ENCODE measurements at regions not wholly inside any gene's neighbourhood (a gene's known extent, or its start where the extent isn't known, plus 50 kb on each side); places are given as distances from the start of the nearest gene placed in this dataset.

DNA sequence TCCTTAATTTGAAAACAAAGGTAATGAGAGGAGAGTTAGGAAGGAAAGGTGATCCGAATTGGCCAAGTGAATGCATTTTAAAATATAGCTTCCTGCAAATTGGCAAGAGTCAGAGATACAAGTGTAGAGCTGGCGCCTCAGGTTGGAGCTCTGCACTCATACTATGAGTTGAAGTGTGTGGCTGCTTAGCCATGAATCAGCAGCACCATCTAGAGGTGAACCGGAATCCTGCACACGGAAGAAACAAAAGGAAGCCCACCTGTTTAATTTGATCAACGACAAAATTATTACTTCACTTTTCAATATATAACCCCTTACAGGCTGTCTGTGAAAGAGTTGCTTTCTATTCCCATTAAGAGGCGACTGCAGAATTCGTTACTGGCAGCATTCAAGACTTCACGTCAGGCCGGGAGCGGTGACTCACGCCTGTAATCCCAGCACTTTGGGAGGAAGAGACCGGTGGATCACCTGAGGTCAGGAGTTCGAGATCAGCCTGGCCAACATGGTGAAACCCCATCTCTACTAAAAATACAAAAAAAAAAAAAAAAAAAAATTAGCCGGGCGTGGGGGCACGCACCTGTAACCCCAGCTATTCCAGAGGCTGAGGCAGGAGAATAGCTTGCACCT lies 1253.7 kb upstream of the CDH8 start:
- no peak for DNase-seq (ENCODE audit: low read depth in 2 of 2)

DNA sequence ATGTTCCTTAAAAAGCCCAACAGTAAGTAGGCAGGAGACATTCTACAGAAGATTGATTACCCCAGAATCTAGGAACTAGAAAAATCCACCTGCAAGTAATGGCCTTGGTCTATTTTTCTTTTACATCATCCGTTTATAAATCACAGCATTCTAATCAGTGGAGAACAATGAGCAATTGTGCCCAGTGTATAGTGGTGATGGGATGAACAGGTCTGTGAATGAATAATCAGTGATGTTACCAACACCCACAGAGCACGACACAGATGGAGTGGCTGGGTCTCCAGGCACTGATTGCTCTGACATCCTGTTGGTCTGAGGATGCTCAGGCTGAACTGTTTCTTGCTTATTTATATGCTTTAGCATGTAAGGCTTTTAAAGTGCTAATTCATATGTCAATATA lies 1251.2 kb upstream of the CDH8 start:
- DNase-seq (ENCODE audit: low read depth in 2 of 2) = no peak

DNA sequence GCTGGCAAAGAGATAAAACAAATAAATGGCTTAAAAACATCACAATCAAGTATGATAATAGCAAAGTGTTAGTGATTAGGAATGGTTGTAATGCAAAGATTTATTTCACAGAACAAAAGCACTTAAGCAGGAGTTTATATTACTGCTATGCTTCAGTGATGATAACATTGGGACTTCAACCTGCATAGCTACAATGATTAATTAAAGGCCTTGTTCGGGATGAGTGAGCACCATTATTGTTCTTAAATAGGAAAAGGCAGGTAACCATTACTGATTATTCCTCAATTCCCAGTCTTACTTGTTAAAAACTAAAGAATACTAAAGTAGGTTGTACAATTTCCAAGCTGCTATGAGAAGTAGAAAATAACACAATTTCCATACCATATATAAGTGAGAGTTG lies 1247.5 kb upstream of the CDH8 start:
- DNase-seq (ENCODE audit: low read depth in 2 of 2) = no peak

DNA sequence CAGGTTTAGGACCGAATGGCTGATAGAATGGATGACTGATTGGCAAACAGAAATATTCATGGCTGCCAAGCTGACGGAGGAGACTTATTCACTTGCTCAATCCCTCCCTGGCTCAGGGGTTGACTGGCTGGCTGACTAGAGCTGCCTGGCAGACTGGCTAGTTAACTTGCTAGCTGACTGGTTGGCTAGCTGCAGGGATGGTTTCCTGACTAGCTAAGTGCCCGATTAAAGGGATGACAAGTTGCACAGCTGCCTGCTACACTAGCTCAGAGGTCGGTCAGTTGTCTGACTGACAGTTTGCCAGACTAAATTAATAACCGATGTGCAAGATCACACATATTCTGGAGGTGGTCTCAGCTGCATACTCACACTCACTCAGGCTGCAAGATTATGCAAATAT lies 1208.4 kb upstream of the CDH8 start:
- no peak for DNase-seq (ENCODE audit: low read depth in 2 of 2)

DNA sequence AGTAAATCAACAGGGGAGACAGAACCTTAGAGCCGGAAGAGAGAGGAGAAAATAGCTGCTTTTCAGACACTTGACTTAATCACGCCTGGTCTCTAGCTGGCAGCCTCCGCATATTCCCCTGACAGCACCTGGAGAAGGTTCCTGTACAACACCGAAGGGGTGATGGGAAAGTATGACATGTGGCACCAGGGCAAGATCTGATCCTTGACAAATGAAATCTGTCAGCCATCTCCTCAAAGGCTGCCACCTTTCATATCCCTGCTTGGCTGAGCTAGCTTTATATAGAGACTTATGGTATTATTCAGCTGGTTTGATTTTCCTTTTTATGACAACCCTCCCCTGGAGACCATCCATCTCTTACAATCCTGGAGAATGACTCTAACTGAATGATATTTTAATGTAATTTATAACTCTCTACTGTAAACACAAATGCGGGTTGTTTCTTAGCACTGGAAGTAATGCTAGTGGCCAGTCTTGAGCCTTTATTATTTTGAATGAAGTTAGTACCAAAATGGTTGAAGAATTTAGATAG lies 1205.3 kb upstream of the CDH8 start:
- DNase-seq (ENCODE audit: low read depth in 2 of 2) = no peak

DNA sequence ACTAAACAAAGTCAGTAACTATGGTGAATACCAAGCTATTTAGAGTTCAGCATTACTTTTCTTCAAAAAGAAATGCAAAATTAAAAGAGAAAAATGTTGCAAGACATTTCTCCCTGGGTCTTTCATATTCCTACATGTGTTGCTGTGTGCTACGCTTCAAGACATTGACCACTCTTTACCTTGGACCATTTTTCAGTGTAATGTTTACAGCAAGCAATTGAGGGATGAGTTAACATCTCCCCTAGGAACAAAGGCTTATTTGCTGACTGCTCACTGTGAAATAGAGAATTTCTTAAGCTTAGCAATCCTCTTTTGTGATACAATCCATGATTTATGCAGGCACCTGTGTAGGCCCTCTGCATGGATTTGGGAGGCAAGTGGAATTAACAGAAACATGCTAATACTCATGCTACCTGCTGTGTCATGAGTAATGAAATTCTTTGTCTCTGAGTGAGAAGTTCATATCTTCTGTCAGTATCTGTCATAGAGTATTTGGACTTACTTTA lies 1202.9 kb upstream of the CDH8 start:
- no peak for DNase-seq (ENCODE audit: low read depth in 2 of 2)

DNA sequence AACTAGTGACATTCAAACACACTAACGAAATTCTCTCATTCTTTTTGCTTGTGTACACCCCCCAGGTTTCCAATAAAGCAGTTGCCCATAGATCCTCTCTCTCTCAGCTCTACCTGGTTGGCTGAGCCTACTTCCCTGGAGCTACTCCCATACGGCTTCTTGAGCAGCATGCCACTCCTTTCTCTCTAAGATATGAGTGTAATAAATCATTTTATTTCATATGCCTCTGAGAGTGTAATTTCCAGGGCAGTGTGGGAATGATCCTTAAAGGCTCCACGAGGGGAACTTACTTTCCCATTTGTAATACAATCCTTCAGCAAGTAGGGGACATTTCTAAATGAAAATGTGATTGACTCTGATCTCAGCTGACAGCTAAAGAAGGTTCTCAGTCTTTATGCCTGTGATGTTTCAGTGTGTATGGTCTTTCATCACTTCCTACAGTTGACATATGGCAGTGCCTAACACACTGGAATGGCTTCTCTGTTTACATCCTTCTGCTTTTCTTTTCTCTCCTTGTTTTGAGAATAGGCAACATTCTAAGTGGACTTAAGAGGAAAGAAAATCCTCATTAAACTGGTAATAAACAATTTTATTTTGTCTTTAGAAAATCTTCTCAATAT lies 1194.3 kb upstream of the CDH8 start:
- DNase-seq (ENCODE audit: low read depth in 2 of 2) = no peak

DNA sequence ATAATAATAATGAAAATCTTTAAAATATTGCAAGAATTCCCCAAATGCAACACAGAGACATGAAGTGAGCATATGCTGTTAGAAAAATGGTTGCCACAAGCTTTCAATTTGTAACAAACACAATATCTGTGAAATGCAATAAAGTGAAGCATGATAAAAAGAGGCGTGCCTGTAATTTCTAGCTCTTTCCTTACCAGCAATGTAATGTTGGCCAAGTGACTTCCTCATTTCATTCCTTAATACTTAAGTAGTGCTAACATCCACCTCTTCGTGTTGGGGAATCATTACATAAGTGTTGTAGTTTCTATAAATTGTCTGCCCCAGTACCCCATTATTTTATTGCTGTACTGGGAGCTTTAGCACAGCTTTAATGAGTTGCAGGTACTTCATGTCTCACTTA lies 1192.0 kb upstream of the CDH8 start:
- DNase-seq (ENCODE audit: low read depth in 2 of 2) = no peak

DNA sequence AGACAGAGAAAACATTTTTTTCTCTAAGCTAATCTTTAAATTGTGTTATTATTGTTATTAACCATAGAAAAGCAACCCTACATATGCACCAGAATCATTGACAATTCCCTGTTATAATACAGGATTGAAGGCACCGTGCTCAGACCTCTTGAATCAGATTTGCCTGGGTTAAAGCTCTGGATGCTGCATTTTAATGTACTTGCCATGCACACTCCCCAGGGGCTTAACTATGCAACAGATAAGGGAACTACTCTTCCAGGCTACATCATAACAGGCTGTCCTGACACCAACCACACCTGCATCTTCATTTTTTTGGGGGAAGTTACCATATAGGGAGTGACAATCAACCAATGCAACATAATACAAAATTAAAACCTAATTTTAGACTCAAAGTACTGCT lies 1187.6 kb upstream of the CDH8 start:
- DNase-seq (ENCODE audit: low read depth in 2 of 2) = no peak

DNA sequence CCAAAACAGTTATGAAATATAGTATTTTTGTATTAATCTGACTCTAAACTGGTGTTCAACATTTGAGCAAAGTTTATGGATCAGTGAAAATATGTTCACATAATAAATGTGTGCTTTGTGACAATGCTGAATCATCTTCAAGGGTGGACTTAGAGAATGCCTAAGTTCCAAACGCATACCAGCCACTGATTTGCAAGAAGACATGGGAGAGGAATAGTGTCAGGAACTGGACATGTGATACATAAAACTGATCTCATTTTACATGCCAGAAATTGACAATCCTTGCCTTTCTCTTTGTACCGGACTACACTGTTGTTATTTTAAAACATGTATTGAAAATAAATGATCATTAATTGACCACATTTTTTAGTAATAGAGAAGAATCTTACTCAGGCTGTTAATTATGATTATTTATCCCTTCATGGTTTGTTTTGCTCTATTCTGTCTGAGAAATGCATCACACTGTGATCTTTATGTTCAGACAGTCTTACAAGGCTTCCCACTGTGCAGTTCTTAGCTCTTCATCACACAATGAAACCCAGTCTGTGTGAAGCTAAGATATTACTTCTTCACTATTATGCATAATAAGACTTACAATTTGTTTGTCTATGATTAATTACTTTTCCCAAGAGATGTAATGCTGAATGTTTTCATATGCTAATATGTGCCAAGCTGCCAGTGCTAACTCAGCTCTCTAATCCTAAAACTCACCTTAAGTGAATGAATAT lies 1180.6 kb upstream of the CDH8 start:
- DNase-seq (ENCODE audit: low read depth in 2 of 2) = no peak

DNA sequence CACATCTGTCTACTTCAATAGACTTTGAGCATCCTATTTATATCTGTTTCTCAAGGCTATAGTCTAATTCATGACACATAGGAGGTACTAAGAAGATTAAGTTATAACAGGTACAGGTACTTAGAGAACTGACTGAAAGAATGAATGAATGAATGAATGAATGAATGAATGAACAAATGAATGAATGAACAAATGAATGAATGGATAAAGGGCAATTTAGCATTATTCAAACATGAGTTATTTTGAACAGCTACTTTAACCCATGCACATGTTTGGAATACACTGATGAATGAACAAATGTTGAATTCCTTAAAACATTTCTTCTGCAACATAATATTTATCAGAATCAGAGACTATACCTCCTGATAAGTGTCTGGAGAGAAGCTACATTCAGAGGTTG lies 1165.6 kb upstream of the CDH8 start:
- no peak for DNase-seq (ENCODE audit: low read depth in 2 of 2)

DNA sequence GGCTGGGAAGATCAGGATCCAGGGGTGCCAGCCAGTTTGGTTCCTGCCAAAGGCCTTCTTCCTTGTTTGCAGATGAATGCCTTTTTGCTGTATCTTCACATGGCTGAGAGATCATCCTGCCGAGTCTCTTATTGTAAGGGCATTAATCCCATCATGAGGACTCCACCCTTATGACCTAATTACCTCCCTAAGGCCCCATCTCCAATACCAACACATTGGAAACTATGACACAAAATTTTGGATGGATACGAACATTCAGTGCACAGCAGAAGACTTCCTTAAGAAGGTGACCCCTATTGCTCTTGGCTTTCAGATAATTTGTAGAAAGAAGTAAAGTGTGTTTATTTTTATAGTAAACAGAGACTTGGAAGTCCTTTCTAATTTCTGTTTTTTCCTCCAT lies 1164.7 kb upstream of the CDH8 start:
- no peak for DNase-seq (ENCODE audit: low read depth in 2 of 2)

DNA sequence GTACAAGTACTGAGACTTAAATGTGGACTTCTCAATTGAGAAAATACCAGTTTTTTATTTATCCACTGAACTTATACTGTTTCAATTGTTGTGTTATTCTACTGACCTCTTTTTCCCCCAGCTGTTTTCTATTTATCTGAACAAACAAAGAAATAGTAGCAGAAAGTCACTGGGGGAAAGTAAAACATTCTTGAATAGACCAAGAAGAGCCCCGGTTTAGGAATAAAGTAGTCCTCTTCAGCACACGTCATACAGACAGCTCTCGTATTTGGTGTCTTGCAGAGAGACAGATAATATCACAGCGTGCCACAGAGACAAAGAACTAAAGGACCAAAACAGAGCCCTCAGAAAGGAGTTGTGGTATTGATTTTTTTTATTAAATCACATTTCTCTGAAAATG lies 1159.1 kb upstream of the CDH8 start:
- DNase-seq (ENCODE audit: low read depth in 2 of 2) = no peak

DNA sequence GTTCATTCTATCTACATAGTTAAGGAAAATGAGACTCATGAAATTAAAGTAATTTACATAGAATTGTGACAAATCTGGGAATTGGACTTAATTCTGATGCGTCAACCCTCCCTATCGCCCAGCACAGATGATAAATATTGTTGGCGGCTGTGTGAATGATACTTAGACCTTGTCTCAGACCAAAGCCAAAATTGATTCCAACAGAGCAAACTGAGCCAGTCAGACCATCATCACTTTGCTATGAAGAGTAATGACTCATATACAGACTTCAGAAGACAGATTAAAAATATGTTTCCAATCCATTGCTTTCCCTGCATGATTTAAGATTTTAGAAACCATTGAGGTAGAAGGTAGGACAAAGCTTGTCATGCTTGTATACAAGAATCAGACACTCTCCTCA lies 1156.7 kb upstream of the CDH8 start:
- DNase-seq (ENCODE audit: low read depth in 2 of 2) = no peak

DNA sequence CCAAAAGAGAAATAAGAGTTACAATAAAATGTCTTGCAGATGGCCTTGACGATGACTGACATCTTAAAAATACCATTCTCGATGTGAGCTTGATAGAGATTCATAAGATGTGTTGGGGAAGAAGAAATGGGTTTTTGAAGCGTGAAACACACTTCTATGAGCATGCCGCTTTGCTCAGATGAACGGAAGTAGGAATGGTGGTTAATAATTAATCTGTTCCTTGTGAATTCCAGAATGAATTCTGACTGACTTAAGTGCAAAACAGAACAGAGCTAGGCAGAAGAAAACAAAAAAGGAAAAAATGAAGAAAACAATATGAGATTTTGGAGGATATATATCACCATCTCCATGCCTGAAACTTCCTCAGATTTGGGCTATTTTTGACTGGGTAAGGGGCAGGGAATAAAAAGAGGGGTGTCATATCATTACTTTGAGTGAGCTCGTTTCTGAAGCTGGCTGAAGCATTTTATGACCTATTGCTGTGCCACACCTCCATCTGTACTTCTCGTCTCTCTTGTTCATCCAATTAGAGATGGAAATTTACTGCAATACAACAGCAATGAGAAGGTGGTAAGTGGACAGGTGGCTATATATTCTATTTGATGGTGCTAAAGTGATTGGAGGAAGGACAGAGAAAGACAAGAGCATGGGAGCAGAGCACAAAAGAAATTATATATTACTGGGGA lies 1152.0 kb upstream of the CDH8 start:
- DNase-seq (ENCODE audit: low read depth in 2 of 2) = no peak

DNA sequence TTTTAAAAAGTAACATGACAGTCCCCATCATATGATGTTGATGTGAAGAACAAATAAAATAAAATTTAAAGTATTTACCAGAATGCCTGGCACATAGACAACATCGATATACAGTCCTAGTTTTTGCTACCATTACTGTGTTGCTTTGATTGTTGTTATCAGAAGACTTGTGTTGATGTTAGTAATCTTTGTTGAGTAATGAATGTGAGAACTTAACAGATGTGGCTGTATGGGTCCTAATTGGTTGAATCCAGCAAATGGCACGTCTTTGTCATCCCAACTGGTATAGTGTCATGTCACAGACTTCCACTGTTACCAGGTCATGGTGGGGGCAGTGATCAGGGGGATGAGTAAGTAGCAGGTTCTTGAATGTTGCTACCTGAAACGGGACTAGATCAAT lies 1151.4 kb upstream of the CDH8 start:
- no peak for DNase-seq (ENCODE audit: low read depth in 2 of 2)

DNA sequence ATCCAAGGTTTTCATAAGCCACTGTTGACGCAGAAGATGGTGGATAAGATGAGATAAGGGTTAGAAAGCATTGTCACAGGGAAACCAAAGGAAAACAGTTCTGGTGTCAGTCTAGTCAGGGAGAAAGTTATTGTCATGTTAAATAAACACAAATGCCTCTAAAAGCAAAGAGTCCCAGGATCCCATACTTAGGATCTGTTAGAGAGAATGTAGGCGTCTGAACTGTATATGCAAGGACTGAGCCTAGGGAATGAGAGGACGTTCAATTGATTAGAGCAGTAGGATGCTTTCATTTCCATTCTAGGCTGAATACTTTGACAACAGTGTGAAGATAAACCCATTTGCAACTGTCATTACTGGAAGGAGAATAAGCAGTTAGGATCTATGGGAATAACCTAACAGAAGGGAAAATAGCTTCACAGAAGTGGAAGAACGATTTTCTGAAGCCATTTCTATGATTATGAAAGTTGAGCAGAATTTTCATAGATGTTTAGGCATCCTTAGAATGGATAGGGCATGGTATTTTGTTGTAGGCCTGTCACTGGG lies 1149.1 kb upstream of the CDH8 start:
- DNase-seq (ENCODE audit: low read depth in 2 of 2) = no peak

DNA sequence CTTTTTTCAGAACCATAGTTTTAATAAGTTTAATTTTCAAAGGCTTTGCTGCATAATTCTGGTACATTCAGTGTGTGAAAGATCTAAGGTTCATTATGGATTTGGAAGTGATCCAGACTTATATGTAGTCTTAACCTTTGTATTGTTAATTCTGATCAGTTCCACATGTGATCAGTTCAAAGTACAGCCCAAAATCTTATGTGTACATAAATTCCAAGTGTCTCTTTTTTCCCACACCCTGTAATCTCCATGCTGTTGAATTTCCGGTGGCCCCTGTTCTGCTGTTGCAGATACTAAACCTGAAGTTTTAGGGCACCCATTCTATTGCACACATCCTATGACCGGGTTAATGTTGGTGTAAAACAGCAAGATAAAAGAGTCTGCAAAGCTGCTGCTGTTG lies 1147.5 kb upstream of the CDH8 start:
- DNase-seq (ENCODE audit: low read depth in 2 of 2) = no peak

DNA sequence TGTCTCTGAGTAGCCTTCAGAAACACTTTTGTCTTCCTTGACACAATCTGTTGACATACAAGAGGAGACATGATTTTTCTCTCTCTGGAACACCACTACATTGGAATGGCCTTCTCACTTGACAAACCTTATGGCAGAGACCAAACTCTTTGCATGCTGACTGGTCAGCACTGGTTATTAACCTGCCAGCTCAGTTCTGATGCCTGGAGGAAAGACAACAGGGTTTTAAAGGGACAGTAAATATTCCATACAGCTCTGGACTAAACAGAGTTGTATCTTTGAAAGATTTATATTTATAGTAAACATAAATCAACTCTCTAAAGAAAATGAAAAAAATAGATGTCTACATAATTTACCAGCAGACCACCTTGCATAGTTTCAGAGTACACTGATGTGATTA lies 1139.1 kb upstream of the CDH8 start:
- no peak for DNase-seq (ENCODE audit: low read depth in 2 of 2)

DNA sequence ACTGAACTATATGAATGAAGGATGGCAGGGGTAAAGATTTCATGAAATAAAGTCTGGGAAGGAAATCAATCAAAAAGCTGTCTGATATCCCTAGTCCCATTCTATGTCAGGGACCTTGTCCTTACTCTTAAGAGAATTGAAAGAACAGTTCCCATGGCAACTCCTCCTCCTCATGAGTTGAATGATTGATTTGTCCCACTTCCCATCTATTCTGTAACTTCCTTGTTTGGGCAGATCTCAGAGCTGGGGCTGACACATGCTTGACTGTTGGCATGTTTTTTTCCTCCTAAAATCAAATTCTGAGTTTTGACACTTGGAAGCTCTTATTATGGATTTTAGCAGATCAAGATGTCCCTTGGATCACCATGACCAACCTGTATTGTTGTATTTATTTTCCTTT lies 1138.6 kb upstream of the CDH8 start:
- DNase-seq (ENCODE audit: low read depth in 2 of 2) = no peak

DNA sequence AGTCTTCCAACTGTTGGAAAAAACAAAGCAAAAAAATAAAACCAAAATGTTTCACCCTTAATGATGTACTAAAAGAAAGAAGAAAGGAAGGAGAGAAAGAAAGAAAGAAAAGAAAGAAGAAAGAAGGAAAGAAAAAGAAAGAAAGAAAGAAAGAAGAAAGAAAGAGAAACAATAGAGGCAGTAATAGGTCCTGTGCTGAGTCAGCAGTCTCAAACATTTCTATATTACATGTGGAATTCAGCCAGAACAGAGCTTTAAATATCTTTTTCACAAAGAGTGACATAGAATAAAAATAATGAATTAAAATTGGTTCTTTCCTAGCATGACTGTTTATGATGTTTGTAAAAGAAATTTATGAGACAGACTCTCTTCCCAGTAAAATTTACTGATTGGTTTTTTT lies 1135.3 kb upstream of the CDH8 start:
- DNase-seq (ENCODE audit: low read depth in 2 of 2) = no peak

DNA sequence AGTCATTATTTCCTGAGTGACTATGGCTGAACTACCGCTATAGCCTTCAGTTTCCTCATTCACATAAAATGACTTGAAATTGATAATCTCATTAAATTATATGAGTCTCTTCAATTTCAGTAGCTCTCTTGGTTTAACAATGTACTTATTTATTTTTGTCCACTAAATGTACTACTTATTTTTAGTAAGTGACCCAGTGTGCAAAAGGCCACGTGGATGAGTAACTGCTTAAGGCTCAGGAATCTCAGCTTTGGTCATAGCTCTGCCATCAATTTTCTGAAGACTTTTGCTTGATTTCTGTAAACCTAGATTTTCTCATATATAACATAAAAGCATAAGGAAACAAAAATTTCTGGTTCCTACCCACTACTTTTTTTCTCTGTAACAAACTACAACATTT lies 1132.9 kb upstream of the CDH8 start:
- no peak for DNase-seq (ENCODE audit: low read depth in 2 of 2)

Data from stimulated activated CD4-positive, alpha-beta T cell treated with anti-CD3 and anti-CD28 coated beads, Interleukin-4, amount 100 ng/mL, for 48 hours (primary cell).